Prostate gland (tissue), 2 donors: ENCODE measurements at regions not wholly inside any gene's neighbourhood (a gene's known extent, or its start where the extent isn't known, plus 50 kb on each side); places are given as distances from the start of the nearest gene placed in this dataset.

Experiments used
- CTCF ChIP-seq, 4 experiments: fragments of 200-600 bp in 2 of 4; fragments of 450-650 bp in 2 of 4; sonication (generic) in 2 of 4; IDR thresholded peaks; 1 replicate in 3 of 4; 2 replicates in 1 of 4; pipeline ENCODE4 v1.5.1; 2016 to 2019; ENCODE audit warnings: antibody characterized with exemption in 4 of 4, mild to moderate bottlenecking in 2 of 4, moderate library complexity in 2 of 4
- POLR2A ChIP-seq: fragments of 450-650 bp; IDR thresholded peaks from one replicate; pipeline ENCODE4 v1.6.1; 2016; ENCODE audit warnings: antibody characterized with exemption, mild to moderate bottlenecking

GRCh38 chr2:607709-608108, 69.5 kb downstream of the TMEM18 start:
- TF ChIP-seq CTCF (IDR thresholded peaks at IDR 0.05) = no peak
- no peak for TF ChIP-seq POLR2A
